NCI-H226 (cell line): ENCODE measurements at regions not wholly inside any gene's neighbourhood (a gene's known extent, or its start where the extent isn't known, plus 50 kb on each side); places are given as distances from the start of the nearest gene placed in this dataset.

Source experiments
- DNase-seq: peaks from one replicate; pipeline ENCODE4 v3.0.0-alpha.2; 2015

DNA sequence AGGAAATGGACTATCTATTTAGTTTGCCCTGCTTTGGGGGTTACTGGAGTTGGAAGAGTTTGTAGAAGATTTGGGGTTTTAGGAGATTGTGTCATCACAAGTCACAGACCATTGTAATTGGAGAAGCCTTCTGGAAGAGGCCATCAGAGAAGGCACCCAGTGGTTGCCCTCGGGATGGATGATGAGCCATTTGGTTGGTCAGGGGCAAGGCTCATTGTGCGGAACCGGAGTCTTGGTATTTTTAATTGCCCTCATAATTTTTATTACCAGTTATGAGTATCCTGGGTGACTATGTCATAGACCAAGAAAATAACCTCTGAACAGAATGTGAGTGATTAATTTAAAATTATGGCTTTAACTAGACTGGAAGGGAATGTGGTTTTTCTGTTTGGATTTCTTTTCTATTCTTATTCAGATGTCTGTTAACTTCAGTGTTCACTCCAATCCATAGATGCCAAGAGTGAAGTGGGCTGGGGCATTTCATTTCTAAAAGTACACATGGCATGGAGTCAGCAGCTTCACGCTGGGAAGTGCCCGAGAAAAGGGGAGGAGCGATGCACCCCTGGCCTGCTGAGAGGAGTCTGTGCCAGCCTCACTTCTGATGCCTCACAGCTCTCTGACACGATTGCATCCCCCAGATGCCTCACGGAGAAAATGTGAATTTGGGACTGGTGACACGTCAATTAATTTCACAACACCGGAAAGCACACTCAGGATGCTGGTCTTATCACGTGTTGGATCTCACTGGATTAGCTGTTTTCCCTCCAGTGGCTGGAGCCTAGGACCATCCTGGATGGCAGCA lies 225.6 kb upstream of the IGFBP3 start:
- DNase-seq, result peak; percentile 94

DNA sequence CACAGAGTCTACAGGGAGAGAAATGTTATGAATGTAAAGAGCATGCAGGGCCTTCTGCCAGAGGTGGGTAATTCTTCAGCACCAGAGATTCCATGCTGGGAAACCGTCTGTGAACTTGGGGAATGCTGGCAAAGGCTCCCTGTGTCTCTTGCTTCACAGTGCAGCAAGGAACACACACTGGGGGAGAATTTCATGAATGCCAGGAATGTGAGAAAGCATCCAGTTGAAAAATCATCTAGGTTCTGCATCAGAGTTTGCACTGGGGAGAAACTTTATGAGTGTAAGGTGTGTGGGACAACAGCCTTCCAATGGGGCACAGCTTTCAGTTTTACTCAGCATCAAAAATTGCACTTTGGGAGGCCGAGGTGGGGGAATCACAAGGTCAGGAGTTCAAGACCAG lies 224.3 kb upstream of the IGFBP3 start:
- DNase-seq, result peak; percentile 100

DNA sequence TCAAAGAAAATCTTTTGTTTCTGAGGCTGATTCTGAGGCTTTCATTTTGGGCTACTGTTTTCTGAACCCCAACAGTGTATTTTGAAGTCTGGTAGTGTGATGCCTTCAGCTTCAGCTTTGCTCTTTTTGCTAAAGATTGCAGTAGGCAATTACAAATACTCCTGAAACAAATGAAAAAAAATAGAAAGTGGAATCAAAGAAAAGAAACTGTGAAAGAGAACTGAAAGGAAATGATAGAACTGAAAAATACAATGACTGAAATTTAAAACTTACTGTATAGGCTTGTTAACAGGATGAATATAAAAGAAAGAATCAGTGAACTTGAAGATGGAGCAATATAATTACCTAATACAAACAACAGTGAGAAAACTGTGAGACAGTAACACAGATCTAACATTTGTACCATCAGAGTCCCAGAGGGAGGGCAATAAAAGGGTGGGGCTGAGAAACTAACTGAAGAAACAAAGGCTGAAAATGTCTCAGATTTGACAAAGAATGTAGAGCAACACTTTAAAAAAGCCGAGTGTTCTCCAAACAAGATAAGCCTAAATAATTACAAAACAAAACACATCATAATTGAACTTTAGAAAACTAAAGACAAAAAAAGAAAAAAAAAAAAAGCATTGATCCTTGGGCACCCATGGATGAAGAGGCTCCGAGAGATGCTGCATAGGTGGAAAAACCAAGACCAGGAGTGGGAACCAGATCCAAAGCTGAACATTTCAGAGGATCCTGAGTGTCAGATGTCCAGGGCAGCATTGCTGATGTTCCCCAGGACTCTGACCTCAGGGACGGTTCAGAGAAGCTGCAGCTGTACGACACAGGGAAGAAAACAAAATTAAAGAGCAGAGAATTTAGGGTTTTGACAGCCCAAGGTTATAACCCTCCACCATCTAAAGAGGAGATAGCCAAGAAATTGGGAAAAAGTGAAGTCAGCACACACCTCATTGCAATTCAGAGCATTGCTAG lies 223.2 kb upstream of the IGFBP3 start:
- DNase-seq, result no peak

DNA sequence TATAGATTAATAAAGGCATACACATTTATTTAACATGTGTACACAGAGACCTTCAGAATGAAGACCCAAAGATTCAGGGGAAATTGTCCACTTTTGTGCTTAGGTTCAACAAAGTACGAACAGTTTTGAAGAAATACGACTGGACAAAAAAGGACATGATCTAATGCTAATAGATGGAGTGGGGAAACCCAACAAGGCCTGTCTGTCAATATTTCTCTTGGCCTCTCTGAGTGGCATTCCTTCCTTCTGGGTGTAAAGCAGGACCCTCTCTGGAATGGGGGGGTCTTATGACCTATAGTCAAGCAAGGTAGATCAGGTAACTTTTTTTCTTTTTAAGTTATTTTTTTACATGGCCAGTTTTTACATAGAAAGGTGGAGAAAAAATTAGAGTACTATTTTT lies 222.3 kb upstream of the IGFBP3 start:
- no peak for DNase-seq

DNA sequence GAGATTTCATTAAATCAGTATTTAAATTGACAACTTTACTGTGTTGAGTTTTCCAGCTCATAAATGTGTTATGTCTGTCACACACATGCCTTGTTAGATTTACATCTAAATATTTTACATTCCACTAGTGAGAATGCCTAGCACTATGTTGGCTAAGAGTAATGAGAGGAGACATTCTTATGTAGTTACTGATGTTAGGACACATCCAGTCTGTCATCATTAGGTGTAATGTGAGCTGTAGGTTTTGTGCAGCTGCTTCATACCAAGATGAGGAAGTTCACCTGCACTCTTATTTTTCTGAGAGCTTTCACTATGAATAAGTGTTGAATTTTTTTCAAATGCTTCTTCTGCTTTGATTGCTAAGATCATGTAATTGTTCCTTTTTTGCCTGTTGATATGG lies 218.0 kb upstream of the IGFBP3 start:
- DNase-seq, result peak; percentile 94

DNA sequence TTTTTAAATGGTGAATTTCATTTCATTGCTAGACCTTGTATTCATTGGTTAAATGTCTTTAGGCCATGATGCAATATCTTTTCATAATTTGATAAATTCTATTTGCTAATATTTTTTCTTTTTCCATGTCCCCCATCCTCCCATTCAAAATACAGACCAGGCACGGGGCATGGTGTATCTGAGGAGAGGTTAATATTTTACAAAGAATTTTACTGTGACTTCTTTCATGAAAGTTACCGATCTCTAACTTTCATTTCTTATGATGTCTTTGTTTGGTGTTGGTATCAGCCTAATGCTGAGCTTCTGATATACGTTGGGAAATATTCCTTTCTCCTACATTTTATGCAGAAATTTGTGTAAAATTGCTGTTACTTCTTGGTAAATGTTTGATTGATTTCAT lies 216.7 kb upstream of the IGFBP3 start:
- DNase-seq, result no peak

DNA sequence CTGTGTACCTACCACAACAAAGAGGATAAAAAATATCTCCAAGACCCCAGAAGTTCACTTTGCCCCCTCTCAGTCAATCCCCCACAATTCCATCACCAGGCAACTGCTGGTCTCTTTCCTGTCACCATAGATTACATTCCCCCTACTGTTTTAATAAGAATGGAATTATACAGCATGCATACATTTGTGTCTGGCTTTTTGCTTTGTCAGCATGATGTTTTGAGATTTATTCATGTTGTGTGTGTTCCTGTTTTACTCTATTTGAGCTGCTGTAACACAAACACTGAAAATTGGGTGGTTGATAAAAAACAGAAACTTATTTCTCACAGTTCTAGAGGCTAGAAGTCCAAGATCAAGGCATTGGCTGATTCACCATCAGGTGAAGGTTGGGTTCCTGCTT lies 214.5 kb upstream of the IGFBP3 start:
- no peak for DNase-seq

DNA sequence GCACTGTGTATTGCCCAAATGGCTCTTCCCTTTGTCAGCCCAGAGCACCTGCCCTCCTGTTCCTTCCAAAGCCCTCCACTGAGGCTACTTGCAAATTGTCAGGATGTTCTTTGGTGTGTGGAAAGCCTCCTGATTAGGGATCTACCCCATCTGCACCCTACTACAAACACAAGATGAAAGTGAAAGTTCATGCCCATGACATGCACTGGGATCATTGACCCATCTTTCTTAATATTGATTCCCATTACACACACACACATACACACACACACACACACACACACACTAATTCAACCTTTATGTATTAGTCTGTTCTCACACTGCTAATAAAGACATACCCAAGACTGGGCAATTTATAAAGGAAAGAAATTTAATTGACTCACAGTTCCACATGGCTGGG lies 213.7 kb upstream of the IGFBP3 start:
- DNase-seq, result no peak

DNA sequence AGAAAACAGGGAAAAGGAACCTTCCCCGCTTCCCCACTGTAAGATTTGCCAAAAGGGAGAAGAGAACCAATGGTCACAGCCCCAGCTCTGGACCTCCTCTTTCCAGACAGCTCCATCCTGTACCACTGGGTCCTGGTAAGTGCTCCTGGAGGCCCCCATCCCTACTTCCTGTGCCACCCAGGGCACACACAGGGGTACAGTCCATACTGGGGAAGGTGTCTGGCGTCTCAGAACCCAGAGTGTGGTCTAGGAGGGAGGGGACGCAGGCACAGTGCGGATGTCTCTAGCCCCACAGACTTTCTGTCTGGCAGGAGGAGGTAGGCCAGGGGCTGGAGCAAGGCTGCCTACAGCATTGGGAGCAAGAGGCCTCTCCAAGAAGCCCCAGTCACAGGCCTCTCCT lies 213.3 kb upstream of the IGFBP3 start:
- DNase-seq, result no peak

DNA sequence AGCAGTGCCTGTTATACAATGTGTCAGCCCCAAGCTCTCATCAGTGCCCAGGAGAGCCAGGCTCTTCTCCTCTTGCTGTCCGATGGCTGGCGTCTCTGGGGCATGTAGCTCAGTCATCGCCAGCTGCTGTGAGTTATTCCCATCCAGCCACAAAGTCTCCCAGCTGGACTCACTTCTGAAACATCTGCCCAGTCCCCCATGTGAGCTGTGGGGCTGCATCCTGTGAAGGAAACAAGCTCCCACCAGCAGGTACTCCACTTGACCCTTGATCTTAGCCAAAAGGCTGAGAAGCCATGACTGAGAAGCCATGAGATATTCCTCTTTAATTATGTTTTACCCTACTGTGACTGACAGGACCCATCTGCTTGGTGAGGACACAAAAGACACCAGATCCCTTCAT lies 212.7 kb upstream of the IGFBP3 start:
- DNase-seq, result no peak

DNA sequence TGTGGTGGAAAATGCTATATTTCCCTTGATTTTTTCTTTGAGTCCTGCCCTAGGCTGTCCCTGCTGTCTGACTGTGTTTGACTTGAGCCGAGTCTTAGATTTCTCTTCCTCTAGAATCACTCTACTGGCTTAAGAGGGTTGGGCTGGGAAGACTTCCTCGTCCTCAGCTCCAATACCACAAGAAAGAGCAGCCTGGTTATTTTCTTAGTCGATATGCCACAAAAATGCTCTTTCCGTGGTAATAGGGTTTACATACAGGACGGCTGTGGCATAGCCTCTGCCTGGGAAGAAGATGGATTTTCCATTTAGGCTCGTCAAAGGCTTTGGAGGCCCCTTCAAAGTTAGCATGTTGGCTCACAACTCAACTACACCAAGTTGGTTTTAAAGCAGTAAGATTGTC lies 212.0 kb upstream of the IGFBP3 start:
- no peak for DNase-seq

DNA sequence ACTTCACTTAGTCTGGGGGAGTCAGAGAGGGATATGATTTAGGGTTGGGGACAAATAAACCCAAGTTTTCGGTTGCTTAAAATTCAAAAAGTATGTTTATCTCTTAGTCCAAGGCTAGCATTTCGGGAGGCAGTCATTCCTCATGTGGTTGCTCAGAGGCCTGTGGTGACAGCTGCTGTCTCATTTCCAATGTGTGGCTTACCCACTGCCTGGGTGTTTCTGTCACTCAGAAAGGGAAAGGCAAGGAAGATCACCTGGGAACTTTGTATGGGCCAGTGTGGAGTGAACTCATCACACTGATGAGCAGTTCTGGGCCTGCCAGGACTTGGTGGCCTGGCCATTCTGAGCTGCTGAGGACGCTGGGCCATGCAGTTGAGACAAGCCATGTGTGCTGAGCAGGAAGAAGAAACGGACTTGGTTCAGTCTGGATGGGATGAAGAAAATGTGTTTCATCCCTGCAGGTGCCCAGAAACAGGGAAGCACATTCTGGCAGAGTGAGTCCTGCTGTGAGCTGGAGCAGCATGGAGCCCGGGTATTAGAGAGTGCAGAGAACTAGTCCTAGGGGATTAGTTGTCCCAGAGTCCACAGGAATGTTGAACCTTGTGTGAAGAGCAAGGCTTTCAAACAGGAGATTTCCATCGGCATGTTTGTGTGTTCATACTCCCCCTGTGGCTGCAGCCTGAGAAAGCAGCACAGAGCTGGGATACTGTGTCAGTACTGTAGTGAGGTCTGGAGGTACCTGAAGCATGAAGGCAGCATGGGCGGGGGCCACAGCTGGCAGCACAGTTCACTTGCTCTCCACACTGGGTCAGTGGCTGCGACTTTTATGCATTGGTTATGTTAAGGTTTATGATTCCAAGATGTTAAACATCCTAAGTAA lies 211.1 kb upstream of the IGFBP3 start:
- DNase-seq, result no peak

DNA sequence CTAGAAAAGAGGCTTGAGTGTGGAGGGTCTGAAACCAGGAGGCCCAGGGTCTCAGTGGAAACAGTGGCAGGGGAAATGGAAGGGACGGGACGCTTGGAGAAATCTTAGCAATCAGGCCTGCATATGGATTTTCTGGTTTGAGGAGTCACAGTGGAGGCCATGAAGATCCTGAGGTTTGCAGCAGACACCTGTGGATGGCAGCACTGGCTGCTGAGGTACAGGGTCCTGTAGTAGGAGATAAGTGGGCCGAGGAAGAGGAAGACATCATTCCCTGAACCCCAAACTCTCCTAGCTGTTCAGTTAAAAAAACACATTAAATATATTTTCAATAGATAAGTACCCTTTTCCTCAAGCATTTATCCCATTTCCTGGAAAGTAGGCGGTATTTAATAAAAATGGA lies 208.8 kb upstream of the IGFBP3 start:
- DNase-seq, result no peak

DNA sequence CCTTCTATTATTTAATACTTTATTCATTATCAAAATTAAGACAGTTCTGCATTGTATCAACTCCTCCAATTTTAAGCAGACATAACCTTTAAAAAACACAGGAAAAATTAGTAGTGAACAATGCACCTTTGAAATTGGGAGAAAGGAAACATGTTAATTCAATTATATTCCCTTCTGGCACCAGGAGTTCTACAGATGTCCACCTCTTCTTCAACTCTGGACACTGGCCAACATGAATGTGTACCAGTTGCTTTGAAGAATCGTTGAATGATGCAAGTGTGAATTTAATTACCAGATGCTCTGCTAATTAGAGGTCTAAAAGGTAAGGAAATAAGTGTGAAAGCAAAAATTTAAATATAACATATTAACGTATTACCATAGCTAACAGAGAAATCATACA lies 206.7 kb upstream of the IGFBP3 start:
- no peak for DNase-seq

DNA sequence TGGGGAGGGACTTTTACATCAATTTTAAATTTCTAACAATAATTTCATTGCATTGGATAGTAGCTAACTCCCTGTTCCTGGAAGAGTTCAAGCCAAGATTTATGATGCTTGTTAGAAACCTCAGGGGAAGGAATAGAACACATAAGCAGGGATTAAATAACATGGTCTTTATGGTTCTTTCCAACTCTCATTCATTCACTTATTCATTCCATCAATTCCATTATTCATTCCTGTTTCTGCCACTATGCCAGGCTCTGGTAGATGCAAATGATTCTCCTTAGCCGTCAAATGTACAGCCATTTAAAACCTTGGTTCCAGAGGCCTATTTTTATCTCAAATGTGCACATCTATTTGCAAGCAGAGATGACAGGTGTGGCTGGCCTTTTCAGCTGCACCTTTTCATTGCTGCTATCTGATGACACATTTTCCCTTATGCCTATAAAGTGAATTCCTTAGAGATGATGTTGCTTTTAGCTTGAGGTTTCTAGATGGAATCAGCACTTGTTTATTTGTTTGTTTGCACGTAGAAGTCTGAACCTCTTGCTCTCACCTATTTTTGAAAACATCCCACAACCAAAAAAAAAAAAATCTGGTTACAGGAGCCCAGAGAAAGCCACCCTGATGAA lies 205.7 kb upstream of the IGFBP3 start:
- no peak for DNase-seq

DNA sequence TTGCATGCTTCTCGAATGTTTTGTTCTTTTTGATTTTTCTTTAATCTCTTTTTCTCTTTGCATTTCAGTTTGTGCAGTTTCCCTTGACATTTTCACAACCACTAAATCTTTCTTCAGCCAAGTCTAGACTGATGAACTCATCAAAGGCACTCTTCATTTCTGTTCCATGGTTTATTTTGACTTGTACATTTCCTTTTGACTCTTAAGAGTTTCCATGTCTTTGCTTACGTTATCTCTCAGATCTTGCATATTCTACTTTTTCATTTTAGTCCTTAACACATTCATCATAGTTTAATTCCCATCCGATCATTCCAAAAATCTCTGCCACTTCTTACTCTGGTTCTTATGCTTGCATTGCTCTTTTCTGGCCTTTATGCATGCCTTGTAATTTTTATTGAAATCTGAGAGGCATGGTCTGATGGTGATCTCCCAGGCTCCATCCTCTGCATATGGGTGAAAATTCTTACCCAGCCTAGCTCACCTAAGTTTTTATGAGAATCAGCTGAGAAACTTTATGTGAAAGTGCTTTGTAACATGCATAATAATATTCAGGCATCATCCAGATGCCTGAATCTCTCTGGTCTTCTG lies 202.8 kb upstream of the IGFBP3 start:
- no peak for DNase-seq

DNA sequence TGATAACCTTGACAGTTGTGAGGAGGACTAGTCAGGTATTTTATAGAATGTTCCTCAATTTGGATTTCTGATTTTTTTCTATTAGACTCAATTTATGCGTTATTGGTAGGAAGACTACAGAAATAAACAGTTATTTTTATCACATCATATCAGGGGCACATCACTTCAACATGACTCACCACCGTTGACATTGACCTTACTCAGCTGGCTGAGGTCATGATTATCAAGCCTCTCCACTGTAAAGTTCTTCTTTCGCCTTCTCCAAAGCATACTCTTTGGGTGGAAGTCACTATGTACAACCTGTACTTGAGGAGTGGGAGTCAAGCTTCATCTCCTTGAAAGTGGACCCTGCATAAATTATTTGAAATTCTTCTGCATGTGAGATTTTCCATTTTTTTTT lies 194.3 kb upstream of the IGFBP3 start:
- no peak for DNase-seq

DNA sequence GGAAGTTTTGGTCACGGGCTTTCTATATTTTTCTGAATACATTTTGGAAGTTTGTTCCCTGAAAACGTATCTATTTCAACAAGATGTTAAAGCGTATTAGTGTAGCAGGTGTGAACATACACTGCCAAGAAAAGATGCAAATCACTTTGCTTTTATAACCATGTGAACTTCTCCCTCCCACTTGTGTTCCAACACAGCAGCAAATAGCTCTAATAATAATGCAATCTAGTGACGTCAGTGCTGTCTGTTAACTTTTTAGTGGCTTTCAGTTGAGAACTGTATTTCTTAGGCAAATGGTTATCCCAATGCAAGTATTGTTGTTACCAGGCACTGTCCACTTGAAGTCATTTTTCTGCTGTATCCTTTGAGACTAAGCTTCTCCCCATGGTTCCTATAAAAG lies 188.4 kb upstream of the IGFBP3 start:
- no peak for DNase-seq

DNA sequence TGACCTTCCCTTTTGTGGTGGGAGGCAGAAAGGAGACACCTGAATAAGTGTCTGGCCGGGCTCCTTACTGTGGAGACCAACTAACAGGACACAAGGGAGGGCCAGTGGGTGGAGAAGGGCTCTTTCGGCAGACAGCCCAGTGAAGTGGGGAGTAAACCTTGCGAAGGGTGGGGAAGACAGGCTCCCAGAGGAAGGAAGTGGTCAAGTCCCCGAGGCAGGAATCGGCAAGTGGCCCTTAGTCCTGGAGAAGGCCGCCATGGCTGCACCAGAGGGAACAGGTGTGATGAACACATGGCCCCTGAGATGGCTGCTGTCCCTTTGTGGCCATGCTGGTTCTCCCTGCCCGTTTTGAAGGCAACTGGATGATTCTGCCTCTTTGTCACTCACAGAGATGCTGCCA lies 187.2 kb upstream of the IGFBP3 start:
- no peak for DNase-seq

DNA sequence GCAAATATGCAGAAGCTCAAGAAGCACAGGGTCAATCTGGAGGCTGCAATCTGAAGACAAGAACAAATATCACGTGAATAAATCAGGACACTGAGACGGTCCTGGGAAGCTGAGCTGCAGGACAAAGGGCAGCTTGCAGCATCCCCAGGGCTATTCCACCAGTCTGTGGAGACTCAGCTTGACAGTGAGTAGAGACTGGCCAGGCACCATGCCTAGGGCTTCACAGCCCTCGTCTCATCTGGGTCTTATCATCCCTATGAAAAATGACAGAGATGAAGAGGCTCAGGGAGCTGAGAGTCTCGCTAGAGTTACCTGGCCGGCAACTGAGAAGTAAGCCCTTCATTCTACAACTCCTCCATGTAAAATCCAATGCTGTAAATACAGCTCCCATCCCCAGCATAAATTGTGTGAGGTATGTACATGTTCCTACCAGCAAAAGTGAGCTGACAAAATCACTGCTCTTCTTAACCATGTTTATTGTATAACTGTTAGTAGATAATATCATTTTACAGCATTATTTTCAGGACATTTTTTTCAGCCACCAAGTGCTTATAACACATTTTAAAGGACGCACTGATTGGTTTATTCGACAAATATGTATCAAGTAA lies 186.6 kb upstream of the IGFBP3 start:
- no peak for DNase-seq

DNA sequence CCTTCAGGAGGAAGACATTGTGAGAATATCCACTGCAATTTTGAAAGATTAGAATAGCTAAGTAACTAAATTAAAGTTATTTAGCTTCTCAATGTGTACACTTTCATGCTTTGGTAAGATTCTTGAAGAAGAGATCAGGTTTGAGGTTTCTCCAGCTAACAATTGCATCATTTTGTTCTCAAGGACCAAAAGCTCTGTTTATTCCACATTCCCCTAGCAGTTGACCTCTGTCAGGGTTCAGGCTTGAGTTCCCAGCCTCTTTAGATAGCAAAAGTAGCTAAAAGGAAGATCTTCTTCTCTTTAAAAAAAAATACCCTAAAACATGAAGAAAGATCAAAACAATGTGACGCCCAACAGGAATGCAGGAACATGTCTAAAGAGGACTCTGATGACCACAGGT lies 179.4 kb upstream of the IGFBP3 start:
- no peak for DNase-seq

DNA sequence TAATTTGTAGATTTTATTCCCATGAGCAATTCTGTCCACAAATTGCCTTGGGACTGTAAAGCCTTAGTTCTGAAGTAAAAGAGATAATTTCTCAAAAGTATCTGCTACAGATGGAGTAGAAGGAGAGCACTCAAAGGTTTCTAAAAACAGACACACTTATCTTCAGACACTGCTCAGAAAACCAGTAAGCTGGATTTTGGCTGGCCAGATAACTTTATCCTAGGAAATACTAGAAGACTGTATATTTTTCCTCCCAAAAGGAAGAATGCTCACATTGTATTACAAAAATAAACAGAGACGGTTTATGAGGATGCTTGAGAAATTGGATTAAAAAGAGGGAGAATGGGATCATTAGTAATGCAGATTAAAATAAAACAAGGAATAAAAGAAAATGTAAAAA lies 178.0 kb upstream of the IGFBP3 start:
- no peak for DNase-seq
